ENCODE measurements at regions not wholly inside any gene's neighbourhood (a gene's known extent, or its start where the extent isn't known, plus 50 kb on each side); places are given as distances from the start of the nearest gene placed in this dataset.

DNA sequence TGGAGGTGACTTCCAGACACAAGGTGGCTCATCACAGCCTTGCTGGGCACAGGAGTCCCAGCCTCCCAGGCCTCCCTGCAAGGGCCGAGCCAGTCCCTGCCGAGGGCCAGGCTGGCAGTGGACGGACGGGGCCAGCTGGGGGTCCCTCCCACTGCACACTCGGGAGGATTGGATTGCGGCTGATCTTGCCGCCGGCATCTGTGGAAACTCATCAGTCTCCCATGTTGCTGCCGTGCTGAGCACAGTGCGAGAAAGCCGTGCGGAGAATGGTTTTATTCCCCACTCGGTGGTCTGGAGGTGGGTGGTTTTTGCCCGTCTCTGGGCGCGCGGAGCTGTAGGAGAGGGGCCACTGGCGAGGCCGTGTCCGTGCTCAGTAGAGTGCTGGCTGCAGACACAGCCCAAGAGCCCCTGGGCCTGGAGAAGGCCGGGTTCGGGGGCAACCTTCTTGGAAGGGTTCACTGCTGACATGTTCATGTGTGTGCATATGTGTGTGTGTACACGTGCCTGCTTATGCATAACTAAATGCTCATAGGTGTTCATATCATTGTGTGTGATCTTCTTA is 1246.4 kb downstream of the BRD1 start:
- no peaks in the 10 kb centered on the region for H4K20me1 ChIP-seq (ENCODE audit: insufficient read depth, low read length)
- dilution Hi-C loops (cut with HindIII; ENCODE audit: low sequenced_read_pairs, unreplicated experiment) (no loop called here), in situ Hi-C loops (cut with MboI; ENCODE audit: low sequenced_read_pairs) (no loop called here)

More for the DNA sequence above, 1246.4 kb downstream of the BRD1 start:
- BruUV-seq (replicated peaks), result no TSS peak
- no peak for ATAC-seq (ENCODE audit: low read depth)
- Histone ChIP-seq H2AFZ (replicated peaks; ENCODE audit: low read length, poor library complexity) (no peak overlapping the region), H3K18ac (ENCODE audit: low read depth, low read length) (no peak overlapping the region), H3K9ac (ENCODE audit: low read depth, low read length) (no peak overlapping the region), H4K5ac (ENCODE audit: low read depth, low read length) (no peak overlapping the region), H3K27me3 (ENCODE audit: control insufficient read depth, insufficient read depth, low read length) (no peaks in the 10 kb centered on the region; the same call in 1 of the 2 replicates), H3K79me1 (ENCODE audit: low read depth in 1 of 2, low read length in 2 of 2) (no peaks in the 10 kb centered on the region), H3K23ac (ENCODE audit: low read depth, low read length) (no peak overlapping the region), H3K4me2 (ENCODE audit: low read depth, low read length) (no peak overlapping the region), H2BK20ac (ENCODE audit: low read depth, low read length) (no peak overlapping the region), H3K4ac (ENCODE audit: low read depth, low read length) (no peak overlapping the region), H3K9me1 (ENCODE audit: insufficient read depth, low read length) (no peaks in the 10 kb centered on the region), H3K14ac (replicated peaks; ENCODE audit: low read depth, low read length) (no peak overlapping the region), H3K27ac (ENCODE audit: insufficient read depth, low read length) (no peak overlapping the region), H3K4me3 (ENCODE audit: insufficient read depth, low read depth, low read length) (no peak overlapping the region), H3K56ac (ENCODE audit: extremely low read depth, insufficient read depth, low read length) (no peak overlapping the region), H4K91ac (ENCODE audit: insufficient read depth, low read depth, low read length) (no peak overlapping the region), H3K4me1 (ENCODE audit: control insufficient read depth, insufficient read depth, low read length) (no peaks in the 10 kb centered on the region), H3K36me3 (ENCODE audit: control insufficient read depth, insufficient read depth, low read length) (no peaks in the 10 kb centered on the region), H4K8ac (ENCODE audit: low read depth in 2 of 2, low read length in 2 of 2) (no peak overlapping the region), H2BK5ac (ENCODE audit: low read depth, low read length, poor library complexity, severe bottlenecking) (no peak overlapping the region), H2BK15ac (ENCODE audit: low read depth, low read length) (no peak overlapping the region), H3K9me3 (ENCODE audit: control insufficient read depth, insufficient read depth, low read length) (peaks cover 20% of the 10 kb centered on the region), H2BK120ac (ENCODE audit: low read depth, low read length) (no peak overlapping the region), H2AK9ac (replicated peaks; ENCODE audit: low read depth, low read length, poor library complexity) (no peak overlapping the region), H2AK5ac (ENCODE audit: low read depth, low read length) (no peak overlapping the region)
- intact Hi-C loops (cut with micrococcal nuclease), result no loop called here
- no peak for DNase-seq
- ChIA-PET CTCF (no interaction called here), POLR2A (ENCODE audit: unreplicated experiment) (no interaction called here)
- 40% methylated on average over 14 of the region's 23 CpGs; no CpG with 5 or more reads in 1 of the 2 experiments for WGBS, 2 experiments (ENCODE audit: extremely low coverage in 2 of 2, insufficient read length in 1 of 2)
- TF ChIP-seq POLR2A (IDR thresholded peaks at IDR 0.05; ENCODE audit: low read depth, low read length), result no peak
- TF ChIP-seq FOS (IDR thresholded peaks at IDR 0.05; ENCODE audit: low read depth, low read length), result no peak
- no peak for TF ChIP-seq ELK1 (IDR thresholded peaks at IDR 0.05; ENCODE audit: borderline replicate concordance, low read depth, low read length)
- TF ChIP-seq, protein P1, sequence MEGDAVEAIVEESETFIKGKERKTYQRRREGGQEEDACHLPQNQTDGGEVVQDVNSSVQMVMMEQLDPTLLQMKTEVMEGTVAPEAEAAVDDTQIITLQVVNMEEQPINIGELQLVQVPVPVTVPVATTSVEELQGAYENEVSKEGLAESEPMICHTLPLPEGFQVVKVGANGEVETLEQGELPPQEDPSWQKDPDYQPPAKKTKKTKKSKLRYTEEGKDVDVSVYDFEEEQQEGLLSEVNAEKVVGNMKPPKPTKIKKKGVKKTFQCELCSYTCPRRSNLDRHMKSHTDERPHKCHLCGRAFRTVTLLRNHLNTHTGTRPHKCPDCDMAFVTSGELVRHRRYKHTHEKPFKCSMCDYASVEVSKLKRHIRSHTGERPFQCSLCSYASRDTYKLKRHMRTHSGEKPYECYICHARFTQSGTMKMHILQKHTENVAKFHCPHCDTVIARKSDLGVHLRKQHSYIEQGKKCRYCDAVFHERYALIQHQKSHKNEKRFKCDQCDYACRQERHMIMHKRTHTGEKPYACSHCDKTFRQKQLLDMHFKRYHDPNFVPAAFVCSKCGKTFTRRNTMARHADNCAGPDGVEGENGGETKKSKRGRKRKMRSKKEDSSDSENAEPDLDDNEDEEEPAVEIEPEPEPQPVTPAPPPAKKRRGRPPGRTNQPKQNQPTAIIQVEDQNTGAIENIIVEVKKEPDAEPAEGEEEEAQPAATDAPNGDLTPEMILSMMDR (conservative IDR thresholded peaks at IDR 0.05; ENCODE audit: low read depth, low read length), result no peak
- TF ChIP-seq MAFK (IDR thresholded peaks at IDR 0.05; ENCODE audit: low read depth, low read length), result no peak
- TF ChIP-seq MAZ (IDR thresholded peaks at IDR 0.05; ENCODE audit: borderline replicate concordance, low read depth, low read length), result no peak
- no peak for TF ChIP-seq MXI1 (IDR thresholded peaks at IDR 0.05; ENCODE audit: borderline replicate concordance, low read depth, low read length)

Data from IMR-90 (cell line).